ENCODE measurements at regions not wholly inside any gene's neighbourhood (a gene's known extent, or its start where the extent isn't known, plus 50 kb on each side); places are given as distances from the start of the nearest gene placed in this dataset.
"Not testable (repeated sequence)": the region's sequence is repeated elsewhere in the genome, so short reads cannot be mapped to it uniquely, and the experiment has no call there.

GRCh38 chr1:54471588-54471987 is 65.4 kb upstream of the SSBP3 start:
- no peaks in the 10 kb centered on the region for H3K36me3 ChIP-seq
- TF ChIP-seq, protein P1, sequence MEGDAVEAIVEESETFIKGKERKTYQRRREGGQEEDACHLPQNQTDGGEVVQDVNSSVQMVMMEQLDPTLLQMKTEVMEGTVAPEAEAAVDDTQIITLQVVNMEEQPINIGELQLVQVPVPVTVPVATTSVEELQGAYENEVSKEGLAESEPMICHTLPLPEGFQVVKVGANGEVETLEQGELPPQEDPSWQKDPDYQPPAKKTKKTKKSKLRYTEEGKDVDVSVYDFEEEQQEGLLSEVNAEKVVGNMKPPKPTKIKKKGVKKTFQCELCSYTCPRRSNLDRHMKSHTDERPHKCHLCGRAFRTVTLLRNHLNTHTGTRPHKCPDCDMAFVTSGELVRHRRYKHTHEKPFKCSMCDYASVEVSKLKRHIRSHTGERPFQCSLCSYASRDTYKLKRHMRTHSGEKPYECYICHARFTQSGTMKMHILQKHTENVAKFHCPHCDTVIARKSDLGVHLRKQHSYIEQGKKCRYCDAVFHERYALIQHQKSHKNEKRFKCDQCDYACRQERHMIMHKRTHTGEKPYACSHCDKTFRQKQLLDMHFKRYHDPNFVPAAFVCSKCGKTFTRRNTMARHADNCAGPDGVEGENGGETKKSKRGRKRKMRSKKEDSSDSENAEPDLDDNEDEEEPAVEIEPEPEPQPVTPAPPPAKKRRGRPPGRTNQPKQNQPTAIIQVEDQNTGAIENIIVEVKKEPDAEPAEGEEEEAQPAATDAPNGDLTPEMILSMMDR (IDR thresholded peaks at IDR 0.05) = no peak
- H3K4me1 ChIP-seq = peaks cover 3 to 12% of the 10 kb centered on the region in 2 donors
- DNase-seq (ENCODE audit: low spot score in 2 of 2) = no peak
- no peaks in the 10 kb centered on the region for H3K27me3 ChIP-seq
- no peak overlapping the region for H3K4me3 ChIP-seq
- H3K27ac ChIP-seq = no peak overlapping the region
- no peaks in the 10 kb centered on the region for H3K9me3 ChIP-seq
- intact Hi-C loops (cut with DNase I) = no loop called here

GRCh38 chr1:54469444-54469843 is 63.2 kb upstream of the SSBP3 start:
- intact Hi-C loops (cut with DNase I); H3K27ac ChIP-seq; H3K4me1 ChIP-seq; H3K27me3 ChIP-seq; DNase-seq (ENCODE audit: low spot score in 2 of 2); H3K4me3 ChIP-seq; H3K36me3 ChIP-seq; H3K9me3 ChIP-seq: not testable (repeated sequence)

DNA sequence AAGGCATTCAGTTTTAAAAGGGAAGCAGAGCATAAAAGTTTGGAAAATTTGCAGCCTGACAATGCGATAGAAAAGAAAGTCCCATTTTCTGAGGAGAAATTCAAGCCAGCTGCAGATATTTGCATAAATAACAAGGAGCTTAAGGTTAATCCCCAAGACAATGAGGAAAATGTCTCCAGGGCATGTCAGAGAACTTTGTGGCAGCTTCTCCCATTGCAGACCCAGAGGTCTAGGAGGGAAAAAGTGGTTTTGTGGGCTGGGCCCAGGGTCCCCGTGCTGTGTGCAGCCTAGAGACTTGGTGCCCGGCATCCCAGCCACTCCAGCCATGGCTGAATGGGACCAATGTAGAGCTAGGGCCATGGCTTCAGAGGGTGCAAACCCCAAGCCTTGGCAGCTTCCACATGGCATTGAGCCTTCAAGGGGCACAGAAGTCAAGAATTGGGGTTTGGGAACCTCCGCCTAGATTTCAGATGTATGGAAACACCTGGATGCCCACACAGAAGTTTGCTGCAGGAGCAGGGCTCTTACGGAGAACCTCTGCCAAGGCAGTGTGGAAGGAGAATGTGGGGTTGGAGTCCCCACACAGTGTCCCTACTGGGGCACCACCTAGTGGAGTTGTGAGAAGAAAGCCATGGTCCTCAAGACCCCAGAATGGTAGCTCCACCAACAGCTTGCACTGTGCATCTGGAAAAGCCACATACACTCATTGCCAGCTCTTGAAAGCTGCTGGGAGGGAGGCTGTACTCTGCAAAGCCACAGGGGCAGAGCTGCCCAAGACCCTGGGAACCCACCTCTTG is 62.3 kb upstream of the SSBP3 start:
- H3K4me1 ChIP-seq; H3K27me3 ChIP-seq; H3K36me3 ChIP-seq; intact Hi-C loops (cut with DNase I); DNase-seq (ENCODE audit: low spot score in 2 of 2); H3K4me3 ChIP-seq; H3K9me3 ChIP-seq; H3K27ac ChIP-seq: not testable (repeated sequence)

GRCh38 chr1:54465351-54465811 is 59.2 kb upstream of the SSBP3 start:
- H3K36me3 ChIP-seq = no peaks in the 10 kb centered on the region
- no peak overlapping the region for H3K27ac ChIP-seq
- H3K27me3 ChIP-seq = no peaks in the 10 kb centered on the region
- TF ChIP-seq, protein P1 (IDR thresholded peaks at IDR 0.05) = no peak
- H3K4me1 ChIP-seq = peaks cover 0 to 3% of the 10 kb centered on the region in 2 donors
- H3K4me3 ChIP-seq = no peak overlapping the region
- no peaks in the 10 kb centered on the region for H3K9me3 ChIP-seq
- no peak for DNase-seq (ENCODE audit: low spot score in 2 of 2)
- intact Hi-C loops (cut with DNase I) = no loop called here

DNA sequence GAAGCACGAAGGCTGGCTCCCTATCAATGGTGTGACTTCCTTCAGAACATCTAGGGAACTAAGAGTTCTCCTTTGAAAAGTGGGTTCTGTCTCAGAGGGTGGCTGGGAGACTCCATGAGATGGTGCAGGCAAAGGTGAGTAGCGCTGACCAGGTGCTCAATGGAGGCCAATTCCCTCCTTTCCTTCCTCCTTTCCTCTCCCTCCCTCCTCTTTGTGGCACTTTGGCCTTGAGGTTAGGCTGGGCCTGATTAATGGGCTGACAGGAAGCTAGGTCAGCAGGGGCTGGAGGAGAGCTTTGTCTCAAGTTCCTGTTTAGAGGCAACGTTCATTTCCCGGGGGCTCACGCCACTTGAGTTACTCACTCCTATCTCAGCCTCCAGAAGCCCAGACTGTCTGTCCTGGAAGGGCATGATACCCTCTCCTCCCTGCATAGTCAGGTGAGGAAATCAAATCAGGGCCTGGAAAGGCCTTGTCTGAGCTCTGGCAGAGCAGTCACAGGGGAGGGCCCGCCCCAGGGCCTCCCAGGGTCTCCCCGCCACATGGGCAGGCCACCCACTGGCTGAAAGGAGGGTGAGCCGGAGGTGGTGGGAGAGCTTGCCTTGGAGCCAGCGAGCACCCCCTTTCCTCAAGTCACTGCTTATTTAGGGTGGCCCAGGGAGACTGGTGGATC is 58.4 kb upstream of the SSBP3 start:
- H3K9me3 ChIP-seq = no peaks in the 10 kb centered on the region
- TF ChIP-seq, protein P1 (IDR thresholded peaks at IDR 0.05) = no peak
- H3K27me3 ChIP-seq = no peaks in the 10 kb centered on the region
- no peak overlapping the region for H3K4me3 ChIP-seq
- peaks cover 0 to 3% of the 10 kb centered on the region in 2 donors for H3K4me1 ChIP-seq
- H3K36me3 ChIP-seq = no peaks in the 10 kb centered on the region
- no peak for DNase-seq (ENCODE audit: low spot score in 2 of 2)
- intact Hi-C loops (cut with DNase I) = no loop called here
- no peak overlapping the region for H3K27ac ChIP-seq

GRCh38 chr1:54464031-54464476 is 57.9 kb upstream of the SSBP3 start:
- Histone ChIP-seq H3K27me3 (no peaks in the 10 kb centered on the region), H3K4me3 (no peak overlapping the region), H3K36me3 (no peaks in the 10 kb centered on the region), H3K9me3 (no peaks in the 10 kb centered on the region), H3K27ac (no peak overlapping the region), H3K4me1 (peaks cover 0 to 3% of the 10 kb centered on the region in 2 donors)
- intact Hi-C loops (cut with DNase I) = no loop called here
- no peak for DNase-seq (ENCODE audit: low spot score in 2 of 2)
- TF ChIP-seq, protein P1 (IDR thresholded peaks at IDR 0.05) = no peak

Measured in ascending aorta (tissue), 2 donors.